Panc1 (cell line): ENCODE measurements at regions not wholly inside any gene's neighbourhood (a gene's known extent, or its start where the extent isn't known, plus 50 kb on each side); places are given as distances from the start of the nearest gene placed in this dataset.

Experiments
- POLR2AphosphoS5 ChIP-seq: IDR thresholded peaks from 2 replicates; pipeline ENCODE4 v1.6.1; 2012; ENCODE audit warnings: mild to moderate bottlenecking, low read depth, low read length, moderate library complexity
- TF ChIP-seq, protein P1 (sequence below): fragments of 450-650 bp; IDR thresholded peaks from 2 replicates; pipeline ENCODE4 v1.5.1; 2017; ENCODE audit warnings: mild to moderate bottlenecking

DNA sequence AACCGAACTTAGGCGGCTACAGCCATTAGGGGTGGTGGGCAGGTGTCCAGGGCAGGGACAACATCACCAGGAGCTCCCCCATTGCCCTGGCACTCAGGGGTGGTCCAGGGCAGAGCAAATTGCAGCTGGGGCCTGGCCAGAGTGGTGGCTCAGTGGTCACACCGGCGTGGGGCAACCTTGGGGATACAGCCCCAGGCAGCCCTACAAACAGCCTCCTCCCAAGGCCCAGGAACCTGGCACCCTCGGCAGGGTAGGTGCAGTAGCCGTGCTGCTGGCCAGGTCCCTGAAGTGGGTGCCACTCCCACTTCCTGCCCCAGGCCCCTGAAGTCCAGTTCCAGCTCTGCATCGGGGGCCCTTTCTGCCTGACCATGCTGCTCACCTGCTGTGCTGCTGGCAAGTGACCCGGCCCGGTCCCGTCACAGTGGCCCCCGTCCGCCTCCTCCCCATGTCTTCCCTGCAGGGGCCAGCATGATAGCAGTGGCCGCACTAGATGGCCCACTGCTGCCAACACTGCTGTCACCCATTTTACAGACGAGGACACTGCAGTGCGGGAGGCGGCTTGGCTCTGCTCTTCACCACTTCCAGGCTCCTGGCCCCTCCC is 712.8 kb downstream of the MATN1 start:
- TF ChIP-seq POLR2AphosphoS5, result no peak
- TF ChIP-seq, protein P1, sequence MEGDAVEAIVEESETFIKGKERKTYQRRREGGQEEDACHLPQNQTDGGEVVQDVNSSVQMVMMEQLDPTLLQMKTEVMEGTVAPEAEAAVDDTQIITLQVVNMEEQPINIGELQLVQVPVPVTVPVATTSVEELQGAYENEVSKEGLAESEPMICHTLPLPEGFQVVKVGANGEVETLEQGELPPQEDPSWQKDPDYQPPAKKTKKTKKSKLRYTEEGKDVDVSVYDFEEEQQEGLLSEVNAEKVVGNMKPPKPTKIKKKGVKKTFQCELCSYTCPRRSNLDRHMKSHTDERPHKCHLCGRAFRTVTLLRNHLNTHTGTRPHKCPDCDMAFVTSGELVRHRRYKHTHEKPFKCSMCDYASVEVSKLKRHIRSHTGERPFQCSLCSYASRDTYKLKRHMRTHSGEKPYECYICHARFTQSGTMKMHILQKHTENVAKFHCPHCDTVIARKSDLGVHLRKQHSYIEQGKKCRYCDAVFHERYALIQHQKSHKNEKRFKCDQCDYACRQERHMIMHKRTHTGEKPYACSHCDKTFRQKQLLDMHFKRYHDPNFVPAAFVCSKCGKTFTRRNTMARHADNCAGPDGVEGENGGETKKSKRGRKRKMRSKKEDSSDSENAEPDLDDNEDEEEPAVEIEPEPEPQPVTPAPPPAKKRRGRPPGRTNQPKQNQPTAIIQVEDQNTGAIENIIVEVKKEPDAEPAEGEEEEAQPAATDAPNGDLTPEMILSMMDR, result no peak
